ENCODE measurements at regions not wholly inside any gene's neighbourhood (a gene's known extent, or its start where the extent isn't known, plus 50 kb on each side); places are given as distances from the start of the nearest gene placed in this dataset.

DNA sequence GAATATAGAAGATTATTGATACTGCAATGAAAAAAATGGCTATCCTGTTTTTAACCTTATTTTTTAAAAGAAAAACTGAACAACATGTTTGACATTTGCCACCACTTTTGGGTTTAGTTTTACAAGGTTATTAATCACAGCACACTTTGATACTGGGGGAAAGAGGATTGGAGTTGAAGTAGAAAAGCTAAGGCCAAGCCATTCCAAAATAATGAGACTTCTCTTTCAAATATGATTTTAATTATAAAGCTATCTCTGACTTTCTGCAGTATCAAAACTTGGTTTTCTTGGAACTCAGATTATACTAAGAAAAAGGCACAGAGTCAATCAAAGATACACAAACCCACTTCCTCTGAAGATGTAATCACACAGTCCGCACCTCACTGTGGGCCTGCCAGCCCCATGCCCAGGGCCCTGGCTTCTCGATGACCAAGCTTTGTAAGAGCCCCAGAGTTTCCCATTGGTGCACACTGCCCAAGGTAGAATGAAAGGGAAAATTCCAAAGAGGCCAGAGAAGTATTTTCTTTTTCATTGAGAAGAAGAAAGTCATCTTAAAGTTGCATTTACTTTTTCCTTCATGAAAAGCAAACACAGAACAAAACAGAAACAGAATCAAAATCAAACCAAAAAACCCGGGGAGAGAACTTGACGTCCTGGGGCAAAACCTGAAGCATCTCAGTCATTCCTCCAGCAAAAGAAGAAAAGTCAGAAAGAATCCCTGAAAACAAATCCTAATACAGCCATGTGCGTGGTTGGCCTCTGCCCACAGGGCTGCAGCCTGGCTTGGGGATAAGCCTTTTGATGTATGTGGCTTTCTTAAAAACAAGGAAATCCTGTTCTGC is 187.7 kb upstream of the KLF6 start:
- TF ChIP-seq, protein P1, sequence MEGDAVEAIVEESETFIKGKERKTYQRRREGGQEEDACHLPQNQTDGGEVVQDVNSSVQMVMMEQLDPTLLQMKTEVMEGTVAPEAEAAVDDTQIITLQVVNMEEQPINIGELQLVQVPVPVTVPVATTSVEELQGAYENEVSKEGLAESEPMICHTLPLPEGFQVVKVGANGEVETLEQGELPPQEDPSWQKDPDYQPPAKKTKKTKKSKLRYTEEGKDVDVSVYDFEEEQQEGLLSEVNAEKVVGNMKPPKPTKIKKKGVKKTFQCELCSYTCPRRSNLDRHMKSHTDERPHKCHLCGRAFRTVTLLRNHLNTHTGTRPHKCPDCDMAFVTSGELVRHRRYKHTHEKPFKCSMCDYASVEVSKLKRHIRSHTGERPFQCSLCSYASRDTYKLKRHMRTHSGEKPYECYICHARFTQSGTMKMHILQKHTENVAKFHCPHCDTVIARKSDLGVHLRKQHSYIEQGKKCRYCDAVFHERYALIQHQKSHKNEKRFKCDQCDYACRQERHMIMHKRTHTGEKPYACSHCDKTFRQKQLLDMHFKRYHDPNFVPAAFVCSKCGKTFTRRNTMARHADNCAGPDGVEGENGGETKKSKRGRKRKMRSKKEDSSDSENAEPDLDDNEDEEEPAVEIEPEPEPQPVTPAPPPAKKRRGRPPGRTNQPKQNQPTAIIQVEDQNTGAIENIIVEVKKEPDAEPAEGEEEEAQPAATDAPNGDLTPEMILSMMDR (optimal IDR thresholded peaks at IDR 0.05 in 1 of 3, IDR thresholded peaks at IDR 0.05 in 1 of 3, conservative IDR thresholded peaks at IDR 0.05 in 1 of 3; ENCODE audit: extremely low read depth in 1 of 3, insufficient read depth in 2 of 3, low read length in 3 of 3) = no peak
- no peak for TF ChIP-seq EZH2 (IDR thresholded peaks at IDR 0.05; ENCODE audit: low read length)

All from keratinocyte (primary cell).